ENCODE measurements at regions not wholly inside any gene's neighbourhood (a gene's known extent, or its start where the extent isn't known, plus 50 kb on each side); places are given as distances from the start of the nearest gene placed in this dataset.

DNA sequence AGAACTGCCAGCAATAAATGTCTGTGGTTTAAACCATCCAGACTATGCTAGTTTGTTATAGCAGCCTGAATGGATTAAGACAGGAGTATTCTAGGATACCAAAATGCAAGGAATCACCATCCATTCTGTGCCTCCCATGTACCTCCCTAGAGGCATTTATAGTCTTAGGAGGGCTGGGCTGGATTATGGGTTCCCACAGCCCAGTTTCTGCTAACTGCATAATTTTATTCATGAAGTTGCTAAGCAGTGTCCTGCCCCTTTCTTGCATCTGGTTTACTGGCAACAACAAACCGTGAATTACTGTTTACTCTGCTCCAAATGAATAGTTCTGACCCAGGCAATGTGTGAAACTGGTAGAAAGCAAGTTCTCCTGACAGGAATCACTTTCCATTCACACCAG, 67.1 kb upstream of the PRKX start:
- Mint-ChIP-seq H3K36me3 (ENCODE audit: low read depth) (no peaks in the 10 kb centered on the region), H3K4me1 (ENCODE audit: low read depth) (no peaks in the 10 kb centered on the region), H3K9me3 (peaks cover 4% of the 10 kb centered on the region), H3K27me3 (ENCODE audit: low read depth) (no peaks in the 10 kb centered on the region), H3K27ac (no peak overlapping the region), H3K4me3 (no peak overlapping the region)
- intact Hi-C loops (cut with micrococcal nuclease), result loop anchor here (5.0 kb wide), 1 partner anchor 68 kb away; the partner anchor contains the start of gene PRKX
- no peak for DNase-seq
- CTCF ChIA-PET, result no interaction called here

DNA sequence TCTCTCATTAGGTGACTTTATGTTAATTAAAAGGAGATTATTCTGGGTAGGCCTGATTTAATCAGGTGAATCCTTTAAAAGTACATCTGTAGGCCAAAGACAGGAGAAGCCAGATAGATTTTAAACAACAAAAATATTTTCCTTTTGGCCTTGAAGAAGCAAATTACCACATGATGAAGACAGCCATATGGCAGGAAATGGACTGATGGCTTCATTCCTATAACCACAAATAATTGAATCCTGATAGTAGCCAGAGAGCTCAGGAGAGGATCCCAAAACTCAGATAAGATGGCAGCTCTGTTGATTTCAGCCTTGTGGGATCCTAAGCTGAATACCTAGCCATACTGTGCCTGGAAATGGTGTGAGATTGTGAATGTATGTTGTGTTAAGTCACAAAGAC, 66.1 kb upstream of the PRKX start:
- H3K36me3 Mint-ChIP-seq (ENCODE audit: low read depth), result no peaks in the 10 kb centered on the region
- peaks cover 2% of the 10 kb centered on the region for H3K9me3 Mint-ChIP-seq
- CTCF ChIA-PET, result no interaction called here
- H3K27ac Mint-ChIP-seq, result no peak overlapping the region
- DNase-seq, result no peak
- H3K4me1 Mint-ChIP-seq (ENCODE audit: low read depth), result no peaks in the 10 kb centered on the region
- H3K27me3 Mint-ChIP-seq (ENCODE audit: low read depth), result no peaks in the 10 kb centered on the region
- intact Hi-C loops (cut with micrococcal nuclease), result no loop called here
- no peak overlapping the region for H3K4me3 Mint-ChIP-seq

DNA sequence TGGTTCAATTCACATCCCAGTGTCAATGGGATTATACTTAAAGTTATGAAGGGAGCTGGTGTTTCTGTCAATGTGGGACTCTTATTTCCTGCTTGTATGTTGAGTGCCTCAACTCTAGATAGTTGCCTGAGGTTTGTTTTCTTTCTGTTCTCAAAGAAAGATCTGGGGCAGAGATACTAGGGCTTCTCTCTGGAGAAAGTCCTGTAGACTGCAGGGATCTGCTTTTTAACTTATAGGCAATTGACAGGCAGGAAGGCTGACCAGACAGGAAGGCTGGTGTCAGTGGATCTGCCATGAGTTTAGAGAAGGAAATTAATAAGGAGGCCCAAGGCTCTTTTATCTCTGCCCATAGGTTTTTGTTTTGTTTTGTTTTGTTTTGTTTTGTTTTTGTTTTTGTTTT, 64.0 kb upstream of the PRKX start:
- CTCF ChIA-PET, result no interaction called here
- Mint-ChIP-seq H3K9me3 (no peaks in the 10 kb centered on the region), H3K36me3 (ENCODE audit: low read depth) (no peaks in the 10 kb centered on the region), H3K4me3 (no peak overlapping the region), H3K4me1 (ENCODE audit: low read depth) (no peaks in the 10 kb centered on the region), H3K27ac (no peak overlapping the region), H3K27me3 (ENCODE audit: low read depth) (no peaks in the 10 kb centered on the region)
- intact Hi-C loops (cut with micrococcal nuclease), result no loop called here
- no peak for DNase-seq

DNA sequence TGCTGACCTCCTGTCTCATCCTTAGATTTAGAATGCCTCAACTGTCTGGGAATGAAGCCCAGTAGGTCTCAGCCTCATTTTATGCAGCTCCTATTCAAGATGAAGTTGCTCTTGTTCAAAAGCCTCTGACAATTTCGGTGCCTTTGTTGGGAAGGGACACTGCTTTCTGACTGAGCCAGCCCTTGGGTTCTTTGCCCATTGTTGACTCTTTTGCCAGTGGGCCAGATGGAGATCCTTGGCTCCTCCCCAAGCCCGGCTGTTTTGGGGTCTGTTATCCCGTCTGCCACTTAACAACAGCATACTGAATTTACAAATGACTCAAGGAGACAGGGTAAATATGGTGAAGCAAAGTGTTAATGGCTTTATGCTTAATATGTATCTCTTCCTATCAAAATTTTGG, 58.3 kb upstream of the PRKX start:
- Mint-ChIP-seq H3K4me1 (ENCODE audit: low read depth) (no peaks in the 10 kb centered on the region), H3K36me3 (ENCODE audit: low read depth) (no peaks in the 10 kb centered on the region), H3K4me3 (no peak overlapping the region), H3K9me3 (no peaks in the 10 kb centered on the region), H3K27ac (no peak overlapping the region), H3K27me3 (ENCODE audit: low read depth) (no peaks in the 10 kb centered on the region)
- intact Hi-C loops (cut with micrococcal nuclease), result no loop called here
- CTCF ChIA-PET, result no interaction called here
- DNase-seq, result no peak

DNA sequence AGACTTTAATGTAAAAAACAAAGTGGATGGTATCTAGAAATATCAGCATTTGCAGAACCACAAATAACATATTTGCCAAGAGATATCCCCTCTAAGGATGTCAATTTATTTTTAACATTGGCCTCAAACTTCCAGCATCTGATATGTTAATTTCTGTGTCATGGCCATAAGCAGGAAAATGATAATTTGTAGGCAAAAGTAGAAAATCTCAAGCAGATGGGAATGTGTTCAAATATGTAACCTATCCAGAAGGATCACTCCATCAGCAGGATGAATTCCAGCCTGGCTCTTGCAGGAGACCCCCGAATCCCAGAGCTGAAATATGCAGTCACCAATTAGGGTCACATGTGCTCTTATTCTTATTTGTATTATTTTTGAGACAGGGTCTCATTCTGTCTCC, 55.4 kb upstream of the PRKX start:
- intact Hi-C loops (cut with micrococcal nuclease), result no loop called here
- H3K27ac Mint-ChIP-seq, result no peak overlapping the region
- no peaks in the 10 kb centered on the region for H3K27me3 Mint-ChIP-seq (ENCODE audit: low read depth)
- no peaks in the 10 kb centered on the region for H3K9me3 Mint-ChIP-seq
- no peaks in the 10 kb centered on the region for H3K4me1 Mint-ChIP-seq (ENCODE audit: low read depth)
- CTCF ChIA-PET, result no interaction called here
- no peaks in the 10 kb centered on the region for H3K36me3 Mint-ChIP-seq (ENCODE audit: low read depth)
- no peak overlapping the region for H3K4me3 Mint-ChIP-seq
- DNase-seq, result no peak
